HCT116 (cell line): ENCODE measurements at regions not wholly inside any gene's neighbourhood (a gene's known extent, or its start where the extent isn't known, plus 50 kb on each side); places are given as distances from the start of the nearest gene placed in this dataset.

ENCODE experiments used
- ATAC-seq: fragments of 200-7000 bp; cut with Tn5 transposase; 2 replicates; pipeline ENCODE4 v1.9.1; 2020; ENCODE audit warnings: mild to moderate bottlenecking, moderate library complexity
- BruUV-seq: library from RNA; stranded (reverse); fragments of 400-500 nt; replicated peaks from 2 replicates; lab custom pipeline; 2021; lab: Mats Ljungman, UMichigan
- CTCF ChIA-PET: fragments of 300-600 bp; sonication (Branson Sonifier 250); formaldehyde crosslinking; loops from one replicate; lab custom pipeline; 2021; ENCODE audit warnings: antibody characterized with exemption; lab: Charles Lee
- POLR2A ChIA-PET: fragments of 300-600, 350-600 bp; sonication (Branson Sonifier 250); formaldehyde crosslinking; loops from one replicate; lab custom pipeline; 2021; ENCODE audit warnings: antibody characterized with exemption; lab: Charles Lee
- RAD21 ChIA-PET, 2 experiments: fragments of 300-600 bp; sonication (Branson Sonifier 250); formaldehyde crosslinking; loops; one replicate each; lab custom pipeline; 2023; ENCODE audit warnings: low total read pairs in 2 of 2; ENCODE audit not compliant: uncharacterized antibody in 2 of 2, unreplicated experiment in 2 of 2, low non-redundant PET in 1 of 2; lab: Charles Lee
- DNase-seq: peaks from one replicate; pipeline ENCODE4 v3.0.0-alpha.2; 2010; ENCODE audit warnings: low read depth, low spot score
- H2AFZ ChIP-seq: fragments of 200-600 bp; shearing (Covaris generic), sonication (generic); 2 replicates; pipeline ENCODE4 v1.6.1; 2017; ENCODE audit warnings: low read depth, mixed run types, mixed read lengths, antibody characterized with exemption, low read length; ENCODE audit not compliant: poor library complexity, severe bottlenecking
- H3K27ac ChIP-seq: 2 replicates; pipeline ENCODE4 v1.5.1; 2012; ENCODE audit warnings: low read depth, low read length
- H3K27me3 ChIP-seq: fragments of 200-600 bp; sonication (generic); 2 replicates; pipeline ENCODE4 v1.6.1; 2016; ENCODE audit warnings: mixed run types, low read length, mixed read lengths; ENCODE audit not compliant: insufficient read depth
- H3K36me3 ChIP-seq, 2 experiments: fragments of 200-500 bp in 1 of 2; fragments of 200-600 bp in 1 of 2; sonication (Bioruptor generic) in 1 of 2; sonication (generic) in 1 of 2; 2 replicates each; pipeline versions ENCODE4 v1.5.1 to v1.6.1; 2014 to 2016; ENCODE audit warnings: low read length in 2 of 2, inconsistent platforms in 1 of 2, mixed read lengths in 1 of 2, mixed run types in 1 of 2; ENCODE audit not compliant: insufficient read depth in 2 of 2, control insufficient read depth in 1 of 2
- H3K4me1 ChIP-seq, 2 experiments: fragments of 200-600 bp in 1 of 2; sonication (generic) in 1 of 2; 2 replicates each; pipeline versions ENCODE4 v1.5.1 to v1.6.1; 2012 to 2017; ENCODE audit warnings: low read length in 2 of 2, inconsistent platforms in 1 of 2, mild to moderate bottlenecking in 1 of 2, mixed read lengths in 1 of 2, mixed run types in 1 of 2, moderate library complexity in 1 of 2; ENCODE audit not compliant: insufficient read depth in 2 of 2, control insufficient read depth in 1 of 2
- H3K4me2 ChIP-seq: fragments of 200-600 bp; sonication (generic); 2 replicates; pipeline ENCODE4 v1.6.1; 2017; ENCODE audit warnings: mixed run types, low read length, mixed read lengths
- H3K4me3 ChIP-seq, 2 experiments: fragments of 200-600 bp in 1 of 2; sonication (generic) in 1 of 2; replicated peaks in 1 of 2; 2 replicates each; pipeline ENCODE4 v1.5.1; 2011 to 2016; ENCODE audit warnings: low read length in 2 of 2, control low read depth in 1 of 2, low read depth in 1 of 2, mild to moderate bottlenecking in 1 of 2, mixed read lengths in 1 of 2, mixed run types in 1 of 2
- H3K79me2 ChIP-seq: fragments of 200-600 bp; sonication (generic); 2 replicates; pipeline ENCODE4 v1.6.1; 2017; ENCODE audit warnings: mild to moderate bottlenecking, mixed run types, low read length, moderate library complexity, mixed read lengths; ENCODE audit not compliant: insufficient read depth
- H3K9ac ChIP-seq: fragments of 200-600 bp; sonication (generic); 2 replicates; pipeline ENCODE4 v1.6.1; 2016; ENCODE audit warnings: low read length, mixed read lengths
- H3K9me2 ChIP-seq: fragments of 200-600 bp; sonication (generic), shearing (Covaris generic); 2 replicates; pipeline ENCODE4 v1.6.1; 2017; ENCODE audit warnings: mixed run types, mild to moderate bottlenecking, moderate library complexity; ENCODE audit not compliant: insufficient read depth
- H3K9me3 ChIP-seq, 2 experiments: fragments of 200-500 bp in 1 of 2; fragments of 200-600 bp in 1 of 2; sonication (Bioruptor generic) in 1 of 2; sonication (generic) in 1 of 2; 2 replicates each; pipeline ENCODE4 v1.6.1; 2014 to 2017; ENCODE audit warnings: low read length in 2 of 2, mixed read lengths in 2 of 2, inconsistent platforms in 1 of 2, low read depth in 1 of 2, mild to moderate bottlenecking in 1 of 2, mixed run types in 1 of 2, moderate library complexity in 1 of 2; ENCODE audit not compliant: control insufficient read depth in 1 of 2, insufficient read depth in 1 of 2
- H4K20me1 ChIP-seq: fragments of 200-600 bp; sonication (generic), shearing (Covaris generic); 2 replicates; pipeline ENCODE4 v1.6.1; 2017; ENCODE audit warnings: mixed run types, mild to moderate bottlenecking, moderate library complexity; ENCODE audit not compliant: insufficient read depth
- EZH2 ChIP-seq: fragments of 200-600 bp; sonication (generic); IDR thresholded peaks from 2 replicates; pipeline ENCODE4 v1.6.1; 2017; ENCODE audit warnings: antibody characterized with exemption, mixed run types
- EZH2phosphoT487 ChIP-seq: fragments of 200-600 bp; IDR thresholded peaks from 2 replicates; pipeline ENCODE4 v1.6.1; 2018; ENCODE audit warnings: antibody characterized with exemption, borderline replicate concordance
- REST ChIP-seq: IDR thresholded peaks from 2 replicates; pipeline ENCODE4 v1.6.1; 2012; ENCODE audit warnings: low read depth
- TCF7L2 ChIP-seq: IDR thresholded peaks from 2 replicates; pipeline ENCODE4 v1.7.0; 2011; ENCODE audit warnings: borderline replicate concordance, inconsistent platforms; ENCODE audit not compliant: insufficient read depth, insufficient read length; ENCODE audit errors: extremely low read depth
- YY1 ChIP-seq: IDR thresholded peaks from 2 replicates; pipeline ENCODE4 v1.6.1; 2011; ENCODE audit warnings: low read length, low read depth, moderate library complexity, mild to moderate bottlenecking; ENCODE audit not compliant: insufficient replicate concordance; ENCODE audit errors: extremely low read depth
- ZBTB33 ChIP-seq: IDR thresholded peaks from 2 replicates; pipeline ENCODE4 v1.6.1; 2011; ENCODE audit warnings: mild to moderate bottlenecking, low read length, moderate library complexity; ENCODE audit not compliant: insufficient replicate concordance; ENCODE audit errors: extremely low read depth
- ZFX ChIP-seq: fragments of 450-650 bp; IDR thresholded peaks from 2 replicates; pipeline ENCODE4 v1.6.1; 2017
- ZNF274 ChIP-seq: fragments of 200-500 bp; sonication (Bioruptor generic); IDR thresholded peaks from 2 replicates; pipeline ENCODE4 v1.6.1; 2014; ENCODE audit warnings: mild to moderate bottlenecking, low read depth, low read length, inconsistent platforms
- intact Hi-C: fragments of 100-400 bp; cut with micrococcal nuclease; formaldehyde crosslinking; loops from 2 replicates; pipeline ENCODE4 v1.10.0; 2022

- Histone ChIP-seq H4K20me1 (no peaks in the 10 kb centered on the region), H3K4me1 (no peaks in the 10 kb centered on the region), H3K36me3 (no peaks in the 10 kb centered on the region), H3K27me3 (no peaks in the 10 kb centered on the region), H3K27ac (no peak overlapping the region), H3K9me2 (no peaks in the 10 kb centered on the region), H3K4me3 (no peak overlapping the region), H3K9ac (no peak overlapping the region), H3K9me3 (peaks cover 7 to 17% of the 10 kb centered on the region in 2 experiments; a peak in 2 of 4 replicates), H3K79me2 (no peaks in the 10 kb centered on the region), H3K4me2 (no peak overlapping the region), H2AFZ (no peak overlapping the region)
- TF ChIP-seq EZH2 (no peak), REST (no peak), TCF7L2 (no peak), ZBTB33 (no peak), ZFX (no peak), ZNF274 (no peak), YY1 (no peak), EZH2phosphoT487 (no peak)
- CTCF ChIA-PET: no interaction called here
- ATAC-seq (no peak), DNase-seq (no peak)
- RAD21 ChIA-PET: no interaction called here
- intact Hi-C loops: no loop called here
- POLR2A ChIA-PET: no interaction called here
- BruUV-seq: no TSS peak
Observed at GRCh38 chr20:60791823-60792222, 460.2 kb upstream of the CDH4 start.
